ENCODE measurements at regions not wholly inside any gene's neighbourhood (a gene's known extent, or its start where the extent isn't known, plus 50 kb on each side); places are given as distances from the start of the nearest gene placed in this dataset.

GRCh38 chr12:128083132-128083729 lies 183.7 kb upstream of the TMEM132C start:
- Histone ChIP-seq H2BK15ac (ENCODE audit: low read length) (no peak overlapping the region), H3K23ac (ENCODE audit: low read depth, low read length, poor library complexity) (no peak overlapping the region), H2AFZ (ENCODE audit: low read length) (no peak overlapping the region), H3K4me2 (ENCODE audit: insufficient read depth, low read length, poor library complexity, severe bottlenecking) (no peak overlapping the region), H3K79me1 (ENCODE audit: low read depth, low read length) (no peaks in the 10 kb centered on the region), H3K4me1 (ENCODE audit: control insufficient read depth in 2 of 2, insufficient read depth in 1 of 2, low read depth in 1 of 2, low read length in 2 of 2) (peaks cover 0 to 1% of the 10 kb centered on the region in 2 donors), H2AK5ac (ENCODE audit: low read depth, low read length) (no peak overlapping the region), H4K91ac (ENCODE audit: low read depth, low read length, poor library complexity) (no peak overlapping the region), H2BK120ac (ENCODE audit: low read depth, low read length) (no peak overlapping the region), H3K18ac (ENCODE audit: low read length) (no peak overlapping the region), H2BK5ac (ENCODE audit: low read length) (no peak overlapping the region), H3K9ac (ENCODE audit: low read depth, low read length, poor library complexity) (no peak overlapping the region), H3K9me3 (replicated peaks in 1 of 2; ENCODE audit: control insufficient read depth in 2 of 2, insufficient read depth in 1 of 2, low read depth in 1 of 2, low read length in 2 of 2) (no peaks in the 10 kb centered on the region), H2BK12ac (ENCODE audit: low read length) (no peak overlapping the region), H4K8ac (ENCODE audit: low read depth, low read length) (no peak overlapping the region), H3K4me3 (ENCODE audit: low read length in 2 of 2) (no peak overlapping the region), H3K27me3 (ENCODE audit: control insufficient read depth in 3 of 3, insufficient read depth in 3 of 3, low read depth in 1 of 3, low read length in 3 of 3) (no peaks in the 10 kb centered on the region), H3K27ac (replicated peaks; ENCODE audit: low read length) (no peak overlapping the region), H3K14ac (ENCODE audit: low read length) (no peak overlapping the region), H3K4ac (ENCODE audit: low read length) (no peak overlapping the region), H3K36me3 (replicated peaks in 1 of 2; ENCODE audit: control insufficient read depth in 2 of 2, insufficient read depth in 2 of 2, low read length in 2 of 2) (no peaks in the 10 kb centered on the region)
- WGBS, 2 donors (ENCODE audit: extremely low coverage in 2 of 2, insufficient read length in 2 of 2, insufficient replicate concordance in 1 of 2), result no CpG with 5 or more reads among the region's 7 CpGs
- DNase-seq (ENCODE audit: low spot score), result no peak

DNA sequence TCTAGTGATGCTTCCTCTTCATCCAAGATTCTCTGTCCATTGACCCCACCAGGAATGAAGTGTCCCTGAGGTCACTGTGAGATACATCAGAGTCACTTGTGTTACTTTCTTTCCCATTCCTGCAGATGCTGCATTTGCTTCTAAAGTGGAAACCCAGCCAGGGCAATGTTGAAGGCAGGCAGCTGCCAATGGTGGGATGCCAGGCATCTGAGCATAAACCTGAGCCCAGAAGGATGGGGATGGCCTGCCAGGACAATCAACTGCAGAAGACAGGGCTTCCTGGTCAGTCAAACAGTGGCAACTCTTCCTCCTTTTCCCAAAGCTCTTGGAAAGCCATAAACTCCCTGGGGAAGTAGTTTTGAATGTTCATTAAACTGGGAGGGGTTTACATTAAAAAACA lies 178.0 kb upstream of the TMEM132C start:
- Histone ChIP-seq H3K27ac (replicated peaks; ENCODE audit: low read length) (no peak overlapping the region), H2BK12ac (ENCODE audit: low read length) (no peak overlapping the region)

DNA sequence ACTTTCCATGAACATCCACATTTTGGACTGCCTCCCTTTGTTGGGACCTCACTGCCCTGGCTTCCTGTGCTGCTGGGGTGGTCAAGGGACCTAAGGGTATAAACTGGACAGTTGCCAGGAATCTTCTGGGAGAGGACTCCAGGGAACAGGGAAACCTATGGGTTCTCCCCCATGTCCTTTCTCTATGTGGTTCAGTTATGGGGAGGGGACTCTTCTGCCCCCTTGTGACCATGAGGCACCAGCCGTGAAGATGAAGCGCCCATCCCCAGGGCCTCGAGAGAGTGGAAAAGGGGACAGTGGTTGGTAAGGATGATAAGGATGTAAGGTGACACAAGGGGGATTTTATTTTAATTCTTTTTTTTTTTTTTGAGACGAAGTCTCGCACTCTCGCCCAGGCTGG lies 177.0 kb upstream of the TMEM132C start:
- Histone ChIP-seq H2BK15ac (ENCODE audit: low read length) (no peak overlapping the region), H3K9ac (ENCODE audit: low read depth, low read length, poor library complexity) (no peak overlapping the region), H2AK5ac (ENCODE audit: low read depth, low read length) (no peak overlapping the region), H3K27me3 (ENCODE audit: control insufficient read depth in 3 of 3, insufficient read depth in 3 of 3, low read depth in 1 of 3, low read length in 3 of 3) (peaks cover 0 to 6% (median 0%) of the 10 kb centered on the region in 3 experiments), H2BK5ac (ENCODE audit: low read length) (no peak overlapping the region), H3K4ac (ENCODE audit: low read length) (no peak overlapping the region), H3K14ac (ENCODE audit: low read length) (no peak overlapping the region), H3K27ac (replicated peaks; ENCODE audit: low read length) (no peak overlapping the region), H3K4me1 (ENCODE audit: control insufficient read depth in 2 of 2, insufficient read depth in 1 of 2, low read depth in 1 of 2, low read length in 2 of 2) (peaks cover 0 to 7% of the 10 kb centered on the region in 2 donors), H2AFZ (ENCODE audit: low read length) (no peak overlapping the region), H3K4me2 (ENCODE audit: insufficient read depth, low read length, poor library complexity, severe bottlenecking) (no peak overlapping the region), H3K4me3 (ENCODE audit: low read length in 2 of 2) (no peak overlapping the region), H2BK12ac (ENCODE audit: low read length) (no peak overlapping the region), H4K91ac (ENCODE audit: low read depth, low read length, poor library complexity) (no peak overlapping the region), H2BK120ac (ENCODE audit: low read depth, low read length) (no peak overlapping the region), H3K79me1 (ENCODE audit: low read depth, low read length) (no peaks in the 10 kb centered on the region), H3K18ac (ENCODE audit: low read length) (peak overlapping the region; percentile 44), H4K8ac (ENCODE audit: low read depth, low read length) (no peak overlapping the region), H3K36me3 (replicated peaks in 1 of 2; ENCODE audit: control insufficient read depth in 2 of 2, insufficient read depth in 2 of 2, low read length in 2 of 2) (no peaks in the 10 kb centered on the region), H3K9me3 (replicated peaks in 1 of 2; ENCODE audit: control insufficient read depth in 2 of 2, insufficient read depth in 1 of 2, low read depth in 1 of 2, low read length in 2 of 2) (no peaks in the 10 kb centered on the region), H3K23ac (ENCODE audit: low read depth, low read length, poor library complexity) (no peak overlapping the region)
- no peak for DNase-seq (ENCODE audit: low spot score)
- WGBS, 2 donors (ENCODE audit: extremely low coverage in 2 of 2, insufficient read length in 2 of 2, insufficient replicate concordance in 1 of 2), result no CpG with 5 or more reads among the region's 6 CpGs

More for the DNA sequence above, 178.0 kb upstream of the TMEM132C start:
- no peaks in the 10 kb centered on the region for H3K36me3 ChIP-seq (replicated peaks in 1 of 2; ENCODE audit: control insufficient read depth in 2 of 2, insufficient read depth in 2 of 2, low read length in 2 of 2)
- no peak overlapping the region for H3K9ac ChIP-seq (ENCODE audit: low read depth, low read length, poor library complexity)
- no peak overlapping the region for H3K14ac ChIP-seq (ENCODE audit: low read length)
- H4K91ac ChIP-seq (ENCODE audit: low read depth, low read length, poor library complexity), result no peak overlapping the region
- H2AK5ac ChIP-seq (ENCODE audit: low read depth, low read length), result no peak overlapping the region
- H3K4me3 ChIP-seq (ENCODE audit: low read length in 2 of 2), result no peak overlapping the region
- H3K4ac ChIP-seq (ENCODE audit: low read length), result no peak overlapping the region
- H3K4me2 ChIP-seq (ENCODE audit: insufficient read depth, low read length, poor library complexity, severe bottlenecking), result no peak overlapping the region
- H3K4me1 ChIP-seq (ENCODE audit: control insufficient read depth in 2 of 2, insufficient read depth in 1 of 2, low read depth in 1 of 2, low read length in 2 of 2), result peaks cover 0 to 7% of the 10 kb centered on the region in 2 donors
- no peaks in the 10 kb centered on the region for H3K9me3 ChIP-seq (replicated peaks in 1 of 2; ENCODE audit: control insufficient read depth in 2 of 2, insufficient read depth in 1 of 2, low read depth in 1 of 2, low read length in 2 of 2)
- no peak for DNase-seq (ENCODE audit: low spot score)
- H3K79me1 ChIP-seq (ENCODE audit: low read depth, low read length), result no peaks in the 10 kb centered on the region
- no peak overlapping the region for H3K18ac ChIP-seq (ENCODE audit: low read length)
- no peak overlapping the region for H3K23ac ChIP-seq (ENCODE audit: low read depth, low read length, poor library complexity)
- H3K27me3 ChIP-seq (ENCODE audit: control insufficient read depth in 3 of 3, insufficient read depth in 3 of 3, low read depth in 1 of 3, low read length in 3 of 3), result peaks cover 0 to 6% (median 0%) of the 10 kb centered on the region in 3 experiments
- H2BK5ac ChIP-seq (ENCODE audit: low read length), result no peak overlapping the region
- H2BK120ac ChIP-seq (ENCODE audit: low read depth, low read length), result no peak overlapping the region
- H2AFZ ChIP-seq (ENCODE audit: low read length), result no peak overlapping the region
- H2BK15ac ChIP-seq (ENCODE audit: low read length), result no peak overlapping the region
- H4K8ac ChIP-seq (ENCODE audit: low read depth, low read length), result no peak overlapping the region

- Histone ChIP-seq H3K23ac (ENCODE audit: low read depth, low read length, poor library complexity) (no peak overlapping the region), H3K4me1 (ENCODE audit: control insufficient read depth in 2 of 2, insufficient read depth in 1 of 2, low read depth in 1 of 2, low read length in 2 of 2) (peaks cover 0 to 7% of the 10 kb centered on the region in 2 donors), H3K27me3 (ENCODE audit: control insufficient read depth in 3 of 3, insufficient read depth in 3 of 3, low read depth in 1 of 3, low read length in 3 of 3) (peaks cover 0 to 6% (median 0%) of the 10 kb centered on the region in 3 experiments), H3K14ac (ENCODE audit: low read length) (no peak overlapping the region), H3K36me3 (replicated peaks in 1 of 2; ENCODE audit: control insufficient read depth in 2 of 2, insufficient read depth in 2 of 2, low read length in 2 of 2) (no peaks in the 10 kb centered on the region), H2BK5ac (ENCODE audit: low read length) (no peak overlapping the region), H3K27ac (replicated peaks; ENCODE audit: low read length) (no peak overlapping the region), H2BK12ac (ENCODE audit: low read length) (no peak overlapping the region), H3K79me1 (ENCODE audit: low read depth, low read length) (no peaks in the 10 kb centered on the region), H3K4me3 (ENCODE audit: low read length in 2 of 2) (no peak overlapping the region), H2BK120ac (ENCODE audit: low read depth, low read length) (no peak overlapping the region), H3K4ac (ENCODE audit: low read length) (no peak overlapping the region), H4K91ac (ENCODE audit: low read depth, low read length, poor library complexity) (no peak overlapping the region), H2AK5ac (ENCODE audit: low read depth, low read length) (no peak overlapping the region), H3K9me3 (replicated peaks in 1 of 2; ENCODE audit: control insufficient read depth in 2 of 2, insufficient read depth in 1 of 2, low read depth in 1 of 2, low read length in 2 of 2) (no peaks in the 10 kb centered on the region), H3K9ac (ENCODE audit: low read depth, low read length, poor library complexity) (no peak overlapping the region), H3K4me2 (ENCODE audit: insufficient read depth, low read length, poor library complexity, severe bottlenecking) (no peak overlapping the region), H4K8ac (ENCODE audit: low read depth, low read length) (no peak overlapping the region), H2BK15ac (ENCODE audit: low read length) (no peak overlapping the region), H3K18ac (ENCODE audit: low read length) (no peak overlapping the region), H2AFZ (ENCODE audit: low read length) (no peak overlapping the region)
- DNase-seq (ENCODE audit: low spot score), result peak; percentile 29
- no CpG with 5 or more reads among the region's 13 CpGs for WGBS, 2 donors (ENCODE audit: extremely low coverage in 2 of 2, insufficient read length in 2 of 2, insufficient replicate concordance in 1 of 2)
Observed at GRCh38 chr12:128091101-128091720, 175.8 kb upstream of the TMEM132C start.
